H9 (cell line): ENCODE measurements at regions not wholly inside any gene's neighbourhood (a gene's known extent, or its start where the extent isn't known, plus 50 kb on each side); places are given as distances from the start of the nearest gene placed in this dataset.

Experiments
- DNase-seq: peaks from one replicate; pipeline ENCODE4 v3.0.0-alpha.2; 2017
- H2AFZ ChIP-seq: one replicate; pipeline ENCODE4 v1.6.1; 2013; ENCODE audit warnings: mild to moderate bottlenecking, low read length, control low read depth, moderate library complexity
- H2AK5ac ChIP-seq: 2 replicates; pipeline ENCODE4 v1.6.1; 2013; ENCODE audit warnings: low read length, control low read depth, mixed read lengths; ENCODE audit not compliant: insufficient read length
- H2BK120ac ChIP-seq: one replicate; pipeline ENCODE4 v1.6.1; 2013; ENCODE audit warnings: low read depth, mild to moderate bottlenecking, low read length, control low read depth, inconsistent platforms; ENCODE audit not compliant: poor library complexity, severe bottlenecking
- H2BK12ac ChIP-seq: 2 replicates; pipeline ENCODE4 v1.6.1; 2013; ENCODE audit warnings: low read length, control low read depth, mixed read lengths, low read depth; ENCODE audit not compliant: insufficient read length
- H2BK15ac ChIP-seq: 2 replicates; pipeline ENCODE4 v1.6.1; 2013; ENCODE audit warnings: low read depth, low read length, control low read depth
- H2BK20ac ChIP-seq: one replicate; pipeline ENCODE4 v1.6.1; 2013; ENCODE audit warnings: low read depth, mild to moderate bottlenecking, low read length, control low read depth, inconsistent platforms; ENCODE audit not compliant: poor library complexity, severe bottlenecking
- H2BK5ac ChIP-seq: 2 replicates; pipeline ENCODE4 v1.6.1; 2013; ENCODE audit warnings: low read length, control low read depth, mixed read lengths; ENCODE audit not compliant: insufficient read length
- H3K14ac ChIP-seq: 2 replicates; pipeline ENCODE4 v1.6.1; 2013; ENCODE audit warnings: low read length, control low read depth; ENCODE audit not compliant: insufficient read depth
- H3K18ac ChIP-seq: 2 replicates; pipeline ENCODE4 v1.6.1; 2013; ENCODE audit warnings: low read depth, mild to moderate bottlenecking, mixed read lengths, low read length, control low read depth; ENCODE audit not compliant: insufficient read length
- H3K23ac ChIP-seq: 2 replicates; pipeline ENCODE4 v1.6.1; 2013; ENCODE audit warnings: low read length, control low read depth, mixed read lengths, low read depth; ENCODE audit not compliant: insufficient read length
- H3K23me2 ChIP-seq: 2 replicates; pipeline ENCODE4 v1.6.1; 2013; ENCODE audit warnings: low read depth, mild to moderate bottlenecking, mixed read lengths, low read length, control low read depth; ENCODE audit not compliant: insufficient read length, poor library complexity, severe bottlenecking
- H3K27ac ChIP-seq: 2 replicates; pipeline ENCODE4 v1.5.1; 2013; ENCODE audit warnings: low read length, control low read depth, mixed read lengths, low read depth; ENCODE audit not compliant: insufficient read length
- H3K27me3 ChIP-seq: 2 replicates; pipeline ENCODE4 v1.6.1; 2013; ENCODE audit warnings: low read length, control low read depth, inconsistent platforms; ENCODE audit not compliant: insufficient read depth
- H3K4ac ChIP-seq: 2 replicates; pipeline ENCODE4 v1.6.1; 2013; ENCODE audit warnings: low read depth, mild to moderate bottlenecking, control low read depth, inconsistent platforms, low read length, moderate library complexity
- H3K4me1 ChIP-seq: 2 replicates; pipeline ENCODE4 v1.6.1; 2013; ENCODE audit warnings: low read length, control low read depth, inconsistent platforms; ENCODE audit not compliant: insufficient read depth
- H3K4me2 ChIP-seq: 2 replicates; pipeline ENCODE4 v1.6.1; 2013; ENCODE audit warnings: low read length, control low read depth, mixed read lengths; ENCODE audit not compliant: insufficient read length, insufficient read depth
- H3K56ac ChIP-seq: 2 replicates; pipeline ENCODE4 v1.6.1; 2013; ENCODE audit warnings: low read depth, mild to moderate bottlenecking, mixed read lengths, low read length, control low read depth; ENCODE audit not compliant: insufficient read length
- H3K79me1 ChIP-seq: 2 replicates; pipeline ENCODE4 v1.6.1; 2013; ENCODE audit warnings: low read depth, mild to moderate bottlenecking, moderate library complexity, low read length, control low read depth, inconsistent platforms; ENCODE audit not compliant: insufficient read depth, poor library complexity, severe bottlenecking
- H3K79me2 ChIP-seq: 2 replicates; pipeline ENCODE4 v1.6.1; 2013; ENCODE audit warnings: low read length, control low read depth, inconsistent platforms; ENCODE audit not compliant: insufficient read depth
- H3K9ac ChIP-seq: 2 replicates; pipeline ENCODE4 v1.6.1; 2013; ENCODE audit warnings: low read length, control low read depth, mixed read lengths; ENCODE audit not compliant: insufficient read length; ENCODE audit errors: extremely low read depth
- H3K9me3 ChIP-seq: one replicate; pipeline ENCODE4 v1.6.1; 2013; ENCODE audit warnings: low read depth, low read length, inconsistent platforms; ENCODE audit not compliant: control insufficient read depth
- H3T11ph ChIP-seq: one replicate; pipeline ENCODE4 v1.6.1; 2013; ENCODE audit warnings: mild to moderate bottlenecking, low read length, control low read depth, inconsistent platforms
- H4K20me1 ChIP-seq: one replicate; pipeline ENCODE4 v1.6.1; 2013; ENCODE audit not compliant: control insufficient read depth, insufficient read length, insufficient read depth
- H4K5ac ChIP-seq: 2 replicates; pipeline ENCODE4 v1.6.1; 2013; ENCODE audit warnings: low read depth, mild to moderate bottlenecking, mixed read lengths, low read length, control low read depth; ENCODE audit not compliant: insufficient read length
- H4K8ac ChIP-seq: replicated peaks from 2 replicates; pipeline ENCODE4 v1.6.1; 2013; ENCODE audit warnings: low read length, control low read depth, mixed read lengths, low read depth; ENCODE audit not compliant: insufficient read length
- H4K91ac ChIP-seq: 2 replicates; pipeline ENCODE4 v1.6.1; 2013; ENCODE audit warnings: low read depth, mild to moderate bottlenecking, moderate library complexity, mixed read lengths, low read length, control low read depth; ENCODE audit not compliant: insufficient read length
- H3K27ac Mint-ChIP-seq, 3 experiments: 2 replicates in 2 of 3; 3 replicates in 1 of 3; pipeline ENCODE4 v1.8.0; 2020 to 2021; ENCODE audit warnings: mixed read lengths in 3 of 3, mild to moderate bottlenecking in 1 of 3, moderate library complexity in 1 of 3
- H3K27me3 Mint-ChIP-seq: 2 replicates; pipeline ENCODE4 v1.8.0; 2021; ENCODE audit warnings: low read depth, mild to moderate bottlenecking, moderate library complexity, mixed read lengths
- H3K36me3 Mint-ChIP-seq, 3 experiments: 2 replicates in 2 of 3; 3 replicates in 1 of 3; pipeline ENCODE4 v1.8.0; 2020 to 2021; ENCODE audit warnings: low read depth in 3 of 3, mixed read lengths in 3 of 3; ENCODE audit not compliant: insufficient read depth in 1 of 3
- H3K4me1 Mint-ChIP-seq, 2 experiments: 2 replicates each; pipeline ENCODE4 v1.8.0; 2020; ENCODE audit warnings: mixed read lengths in 2 of 2
- H3K4me3 Mint-ChIP-seq, 2 experiments: 2 replicates in 1 of 2; 3 replicates in 1 of 2; pipeline ENCODE4 v1.8.0; 2020 to 2021; ENCODE audit warnings: mild to moderate bottlenecking in 2 of 2, mixed read lengths in 2 of 2, moderate library complexity in 1 of 2
- H3K9me3 Mint-ChIP-seq, 2 experiments: 2 replicates in 1 of 2; 3 replicates in 1 of 2; pipeline ENCODE4 v1.8.0; 2020; ENCODE audit warnings: mild to moderate bottlenecking in 2 of 2, mixed read lengths in 2 of 2, moderate library complexity in 1 of 2
- CTCF ChIP-seq: fragments of 200-600 bp; sonication (generic); conservative IDR thresholded peaks from 3 replicates; pipeline ENCODE4 v1.8.0; 2021; ENCODE audit warnings: antibody characterized with exemption, mild to moderate bottlenecking
- WGBS: extraction: QIAGEN DNeasy Blood & Tissue Kit; methylation state at CpG from one replicate; pipeline ENCODE4 v1.1.7; 2013; ENCODE audit warnings: missing lambda C conversion rate, low lambda C conversion rate, mixed read lengths; ENCODE audit not compliant: insufficient read length; ENCODE audit errors: extremely low coverage; 5-methylcytosine and 5-hydroxymethylcytosine counted together

GRCh38 chr10:43960981-43961380, 312.3 kb upstream of the ZNF32 start:
- Histone ChIP-seq H2BK120ac (no peak overlapping the region), H2BK5ac (no peak overlapping the region), H3K14ac (no peak overlapping the region), H3K27ac (no peak overlapping the region), H3K4me2 (no peak overlapping the region), H4K5ac (no peak overlapping the region), H3K27me3 (no peaks in the 10 kb centered on the region), H2BK12ac (no peak overlapping the region), H3K4ac (no peak overlapping the region), H2AFZ (no peak overlapping the region), H4K8ac (no peak overlapping the region), H3K9ac (no peak overlapping the region), H3K23me2 (no peaks in the 10 kb centered on the region), H3K9me3 (no peaks in the 10 kb centered on the region), H4K91ac (no peak overlapping the region), H3T11ph (no peak overlapping the region), H2AK5ac (no peak overlapping the region), H2BK15ac (no peak overlapping the region), H3K56ac (no peak overlapping the region), H4K20me1 (no peaks in the 10 kb centered on the region), H3K23ac (no peak overlapping the region), H3K79me1 (no peaks in the 10 kb centered on the region), H3K18ac (no peak overlapping the region), H3K79me2 (no peaks in the 10 kb centered on the region), H2BK20ac (no peak overlapping the region), H3K4me1 (no peaks in the 10 kb centered on the region)
- Mint-ChIP-seq H3K4me3 (no peak overlapping the region), H3K9me3 (no peaks in the 10 kb centered on the region; a peak in 3 of 5 replicates), H3K27me3 (peaks cover 6% of the 10 kb centered on the region), H3K36me3 (no peaks in the 10 kb centered on the region; a peak in 2 of 7 replicates), H3K4me1 (peaks cover 2 to 3% of the 10 kb centered on the region in 2 experiments), H3K27ac (no peak overlapping the region)
- no peak for DNase-seq
- WGBS = no CpG with 5 or more reads among the region's 4 CpGs
- no peak for TF ChIP-seq CTCF
